DOHH2 (cell line): ENCODE measurements at regions not wholly inside any gene's neighbourhood (a gene's known extent, or its start where the extent isn't known, plus 50 kb on each side); places are given as distances from the start of the nearest gene placed in this dataset.

Experiments
- CTCF ChIP-seq: fragments of 200-600 bp; sonication (generic); IDR thresholded peaks from one replicate; pipeline ENCODE4 v1.5.1; 2014; ENCODE audit warnings: antibody characterized with exemption, mild to moderate bottlenecking, low read depth, low read length; ENCODE audit not compliant: poor library complexity, severe bottlenecking
- EZH2phosphoT487 ChIP-seq: fragments of 200-600 bp; sonication (generic); IDR thresholded peaks from 2 replicates; pipeline ENCODE4 v1.6.1; 2017; ENCODE audit warnings: borderline replicate concordance, mild to moderate bottlenecking, antibody characterized with exemption, low read length, moderate library complexity, mixed read lengths

- TF ChIP-seq EZH2phosphoT487 (no peak), CTCF (no peak)
Measured at GRCh38 chr4:20625426-20625825, 74.8 kb upstream of the PACRGL start.
